Left ventricle myocardium superior (tissue), 1 donor: ENCODE measurements at regions not wholly inside any gene's neighbourhood (a gene's known extent, or its start where the extent isn't known, plus 50 kb on each side); places are given as distances from the start of the nearest gene placed in this dataset.
"Not testable (repeated sequence)": the region's sequence is repeated elsewhere in the genome, so short reads cannot be mapped to it uniquely, and the experiment has no call there.

ENCODE experiments used
- ATAC-seq: fragments of 200-7000 bp; cut with Tn5 transposase; one replicate; pipeline ENCODE4 v1.9.1; 2020; ENCODE audit warnings: mild to moderate bottlenecking, moderate library complexity
- DNase-seq: peaks from one replicate; pipeline ENCODE4 v3.0.0-alpha.2; 2020
- intact Hi-C: fragments of 100-400 bp; cut with micrococcal nuclease; formaldehyde crosslinking; loops from one replicate; pipeline ENCODE4 v1.11.0; 2022
- donor health status: DM: no; HTN: yes; CAD: no; lungs with severe emphysema.

GRCh38 chr2:8251291-8251690 is 430.6 kb upstream of the ID2 start:
- no peak for DNase-seq
- ATAC-seq, result no peak
- intact Hi-C loops, result no loop called here

- intact Hi-C loops, result no loop called here
- ATAC-seq, result no peak
Measured at GRCh38 chr2:8251856-8252255, 430.0 kb upstream of the ID2 start.

DNA sequence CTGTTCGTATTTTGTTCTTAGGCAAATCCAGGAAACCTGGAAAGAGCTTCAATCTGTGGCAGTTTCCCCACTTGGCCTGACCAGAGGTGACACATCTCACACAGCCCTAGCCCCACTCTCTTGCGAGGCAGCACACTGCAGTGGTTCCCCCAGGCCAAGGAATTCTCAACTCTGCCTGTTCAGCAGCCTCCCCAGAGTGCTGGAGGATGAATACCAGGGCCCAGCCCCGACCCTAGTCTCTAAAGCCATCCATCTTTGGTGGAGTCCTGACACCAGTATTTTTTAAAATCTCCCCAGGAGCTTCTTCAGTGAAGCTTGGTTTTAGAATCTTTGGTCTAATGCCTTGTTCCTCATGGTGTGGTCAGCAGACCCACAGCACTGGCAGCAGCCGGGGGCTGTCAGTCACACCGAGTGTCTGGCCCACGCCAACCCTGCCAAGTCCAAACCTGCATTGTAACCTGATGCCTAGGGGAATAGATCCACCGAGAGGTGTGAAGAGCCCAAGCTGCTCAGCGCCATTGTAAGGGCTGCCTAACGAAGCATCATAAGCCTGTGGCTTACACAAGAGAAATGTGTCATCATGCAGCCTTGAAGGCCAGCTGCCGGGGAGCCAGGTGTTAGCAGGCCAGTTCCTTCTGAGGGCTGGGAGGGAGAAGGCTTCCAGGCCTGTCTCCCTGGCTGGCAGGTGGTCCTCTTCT is 428.7 kb upstream of the ID2 start:
- ATAC-seq (no peak), DNase-seq (no peak)
- intact Hi-C loops, result no loop called here

More at GRCh38 chr2:8251856-8252255, 430.0 kb upstream of the ID2 start:
- no peak for DNase-seq

- intact Hi-C loops, result no loop called here
- ATAC-seq (no peak), DNase-seq (no peak)
Measured at GRCh38 chr2:8253781-8254180, 428.1 kb upstream of the ID2 start.

DNA sequence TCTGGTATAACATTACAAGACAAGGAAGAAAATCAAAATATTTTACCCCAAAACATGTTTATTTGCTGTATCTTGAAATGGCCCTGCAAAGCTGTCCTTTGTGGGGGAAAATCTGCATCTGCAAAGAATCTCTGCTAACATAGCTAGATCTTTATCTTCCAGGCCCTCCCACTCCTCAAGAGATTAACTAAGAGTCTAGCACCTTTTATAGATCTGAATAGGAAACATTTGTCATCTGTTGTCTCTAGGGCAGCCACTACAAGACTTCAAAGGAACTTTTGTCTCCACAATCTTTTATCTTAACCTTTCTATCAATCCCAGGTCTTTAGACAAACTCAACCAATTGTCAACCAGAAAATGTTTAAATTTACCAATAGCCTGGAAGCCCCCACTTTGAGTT is 427.6 kb upstream of the ID2 start:
- DNase-seq, intact Hi-C loops, ATAC-seq: not testable (repeated sequence)

DNA sequence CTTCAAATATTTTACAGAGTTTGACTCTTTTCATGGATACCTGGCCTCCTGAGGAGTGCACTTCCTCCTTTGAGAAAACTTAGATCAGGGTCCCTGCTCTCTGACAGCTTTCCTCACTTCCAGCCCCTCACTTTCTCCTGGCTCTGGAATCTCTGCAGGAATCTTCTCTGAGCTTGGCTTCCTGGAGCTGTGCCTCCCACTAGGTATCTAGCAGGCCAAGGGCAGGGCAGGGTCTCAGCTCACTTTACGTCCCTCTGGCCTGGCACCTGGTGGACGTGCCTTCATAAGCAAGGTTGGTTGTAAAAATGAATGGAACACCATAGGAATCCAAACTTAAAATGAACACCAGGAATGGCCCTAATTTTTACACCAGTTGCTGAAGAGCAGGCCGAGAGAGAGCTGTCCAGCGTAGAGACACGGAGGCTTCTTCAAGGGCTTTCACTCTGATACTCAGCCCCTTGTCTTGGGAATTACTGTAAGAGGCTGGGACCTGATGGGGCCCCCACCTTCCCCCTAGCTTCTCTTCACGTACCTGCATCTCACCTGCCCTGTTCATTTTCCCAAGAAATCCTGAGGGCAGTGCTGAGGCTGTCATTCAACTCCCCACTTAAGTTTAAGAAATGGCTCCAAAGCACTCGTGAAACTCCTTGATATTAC is 426.9 kb upstream of the ID2 start:
- intact Hi-C loops, result no loop called here
- DNase-seq (no peak), ATAC-seq (no peak)

GRCh38 chr2:8255448-8255800 is 426.4 kb upstream of the ID2 start:
- ATAC-seq, result no peak
- intact Hi-C loops, result no loop called here
- DNase-seq, result no peak

DNA sequence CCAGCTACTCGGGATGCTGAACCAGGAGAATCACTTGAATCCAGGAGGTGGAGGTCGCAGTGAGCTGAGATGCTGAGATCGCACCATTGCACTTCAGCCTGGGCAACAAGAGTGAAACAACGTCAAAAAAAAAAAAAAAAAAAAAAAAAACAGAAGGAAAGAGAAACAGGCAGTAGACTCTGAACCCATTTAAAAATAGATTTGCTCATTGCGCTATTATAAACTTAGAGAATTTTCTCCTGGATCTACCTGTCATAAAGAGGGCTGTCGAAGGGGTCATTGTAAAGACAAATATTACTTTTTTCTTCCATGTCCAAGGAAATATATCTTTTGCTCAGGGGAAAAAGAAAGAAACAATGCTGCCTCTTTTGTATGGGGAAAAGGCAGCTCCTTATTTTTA is 425.0 kb upstream of the ID2 start:
- no peak for DNase-seq
- intact Hi-C loops, result no loop called here
- ATAC-seq, result no peak

DNA sequence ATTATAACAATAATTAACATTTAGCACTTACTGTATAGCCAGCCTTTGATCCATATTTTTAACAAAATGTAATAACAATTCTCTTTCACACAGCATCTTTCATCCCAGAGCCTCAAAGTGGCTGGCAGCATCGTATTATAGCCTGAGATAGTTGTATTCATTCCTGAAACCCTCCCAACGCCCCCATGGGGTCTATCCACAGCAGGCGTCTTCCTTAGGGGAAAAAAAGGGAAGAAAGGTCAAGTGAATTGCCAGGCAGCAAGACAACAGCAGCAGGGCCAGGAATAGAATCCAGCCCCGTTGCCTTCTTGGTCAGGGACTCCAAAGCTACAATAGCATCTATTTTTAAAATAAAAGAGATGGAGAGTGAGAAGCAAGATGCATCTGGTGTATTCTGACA is 424.4 kb upstream of the ID2 start:
- ATAC-seq (no peak), DNase-seq (no peak)
- intact Hi-C loops, result no loop called here

DNA sequence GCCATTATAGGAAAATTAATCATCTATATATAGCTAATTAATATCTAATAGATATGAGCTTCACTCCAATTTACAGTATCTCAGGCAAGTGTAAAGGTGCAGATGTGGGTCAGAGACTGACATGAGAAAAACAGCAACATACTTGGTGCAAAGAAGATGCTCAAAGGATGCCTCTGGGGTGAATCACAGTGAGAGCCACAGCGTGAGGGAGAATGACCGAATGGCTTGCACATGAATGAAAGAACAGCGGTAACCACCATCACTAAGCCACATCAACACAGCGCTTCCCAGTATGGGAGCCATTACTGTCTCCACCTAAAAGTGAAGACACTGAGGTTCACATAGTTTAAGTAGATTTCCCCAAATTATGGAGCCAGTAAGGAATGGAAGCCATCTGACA is 423.4 kb upstream of the ID2 start:
- ATAC-seq (no peak), DNase-seq (no peak)
- intact Hi-C loops, result no loop called here

DNA sequence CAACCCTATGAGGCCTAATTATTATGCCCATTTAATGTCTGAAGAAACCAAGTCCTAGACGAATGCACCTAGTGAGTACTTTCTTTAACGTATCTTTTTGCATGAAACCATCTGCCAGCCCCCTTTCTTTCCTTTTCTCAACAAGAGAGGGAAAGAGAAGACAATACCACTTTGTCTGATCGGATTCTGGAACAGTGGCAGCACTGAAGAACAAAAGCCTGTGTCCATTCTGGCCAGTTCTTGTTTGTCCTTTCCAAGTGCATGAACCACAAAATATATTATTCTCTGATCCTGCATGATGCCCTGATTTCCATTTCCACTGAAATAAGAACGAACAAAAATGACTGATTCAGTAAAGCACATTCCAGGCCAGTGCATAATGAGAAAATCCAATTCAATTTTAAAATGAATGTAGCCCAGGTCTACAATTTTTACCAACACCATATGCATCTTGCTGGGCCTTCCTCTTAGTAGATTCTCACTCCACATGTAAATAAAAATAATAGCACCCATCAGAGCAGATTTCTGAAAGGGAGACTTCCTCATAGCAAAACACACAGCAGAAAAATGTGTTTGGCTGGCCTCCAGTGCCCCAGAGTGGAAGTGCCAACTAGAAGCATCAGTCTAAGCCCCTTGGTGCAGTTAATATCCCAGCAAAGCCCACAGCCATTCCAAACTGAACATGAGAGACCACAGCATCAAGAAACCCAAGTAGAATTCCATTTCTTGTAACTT is 422.6 kb upstream of the ID2 start:
- intact Hi-C loops, result no loop called here
- DNase-seq (no peak), ATAC-seq (no peak)

GRCh38 chr2:8259841-8260178 is 422.0 kb upstream of the ID2 start:
- intact Hi-C loops, result no loop called here
- no peak for DNase-seq
- ATAC-seq, result no peak

DNA sequence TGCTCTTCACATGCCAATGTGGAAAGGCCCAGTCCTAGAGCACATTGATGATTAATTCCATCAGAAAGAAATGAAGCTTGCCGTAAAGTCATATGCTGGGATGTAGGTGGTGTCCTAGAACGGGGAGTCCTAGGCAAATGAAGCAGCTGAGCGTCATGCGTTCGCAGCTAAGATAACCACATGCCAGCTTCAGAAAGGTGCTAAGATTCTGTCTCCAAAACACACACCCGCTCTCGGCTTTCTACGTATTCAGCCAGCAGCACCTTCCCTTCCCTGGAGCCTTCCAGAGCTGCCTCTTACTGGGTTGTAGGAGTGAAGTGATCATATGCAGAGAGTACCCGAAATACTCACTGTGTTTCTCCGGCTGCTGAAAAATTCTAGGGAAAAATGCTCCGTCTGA is 421.6 kb upstream of the ID2 start:
- intact Hi-C loops, result no loop called here
- ATAC-seq, result no peak
- no peak for DNase-seq

DNA sequence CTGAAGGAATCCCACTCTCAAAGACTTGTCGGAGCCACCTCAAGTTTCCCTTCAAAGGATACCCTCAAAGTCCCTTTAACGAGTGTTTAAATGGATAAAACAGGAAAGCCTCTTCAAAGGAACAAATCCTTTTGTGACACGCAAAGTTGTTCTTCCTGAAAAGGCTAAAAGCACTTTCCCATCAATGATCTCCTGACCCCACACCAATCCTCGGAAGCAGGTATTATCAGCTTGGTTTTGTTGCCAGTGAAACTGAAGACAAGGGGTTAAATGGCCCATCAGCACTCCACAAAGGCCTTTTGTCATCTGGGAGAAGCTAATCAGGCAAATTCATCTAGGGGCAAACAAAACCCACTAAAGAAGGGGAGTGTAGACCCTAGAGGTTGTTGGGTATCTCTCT is 418.0 kb upstream of the ID2 start:
- intact Hi-C loops, result no loop called here
- ATAC-seq (no peak), DNase-seq (no peak)

DNA sequence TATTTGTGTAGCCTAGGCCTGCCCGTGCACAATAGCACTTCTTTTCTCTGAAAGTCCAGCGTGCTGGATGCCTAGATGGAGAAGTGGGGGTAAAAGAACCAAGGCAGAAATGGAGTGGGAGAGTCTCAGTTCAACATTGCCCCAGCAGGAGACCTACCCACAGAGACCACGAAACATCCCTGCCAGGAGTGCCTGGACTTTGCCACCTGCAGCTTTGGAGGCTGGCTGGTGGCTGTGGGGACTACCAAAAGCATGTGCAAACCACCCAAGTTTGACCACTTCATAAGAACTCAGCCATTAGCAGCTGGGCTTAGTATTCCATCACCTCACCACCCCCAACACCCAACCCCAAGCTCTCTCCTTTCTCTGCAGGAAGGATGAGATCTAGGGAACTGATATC is 416.9 kb upstream of the ID2 start:
- ATAC-seq (no peak), DNase-seq (no peak)
- intact Hi-C loops, result no loop called here

DNA sequence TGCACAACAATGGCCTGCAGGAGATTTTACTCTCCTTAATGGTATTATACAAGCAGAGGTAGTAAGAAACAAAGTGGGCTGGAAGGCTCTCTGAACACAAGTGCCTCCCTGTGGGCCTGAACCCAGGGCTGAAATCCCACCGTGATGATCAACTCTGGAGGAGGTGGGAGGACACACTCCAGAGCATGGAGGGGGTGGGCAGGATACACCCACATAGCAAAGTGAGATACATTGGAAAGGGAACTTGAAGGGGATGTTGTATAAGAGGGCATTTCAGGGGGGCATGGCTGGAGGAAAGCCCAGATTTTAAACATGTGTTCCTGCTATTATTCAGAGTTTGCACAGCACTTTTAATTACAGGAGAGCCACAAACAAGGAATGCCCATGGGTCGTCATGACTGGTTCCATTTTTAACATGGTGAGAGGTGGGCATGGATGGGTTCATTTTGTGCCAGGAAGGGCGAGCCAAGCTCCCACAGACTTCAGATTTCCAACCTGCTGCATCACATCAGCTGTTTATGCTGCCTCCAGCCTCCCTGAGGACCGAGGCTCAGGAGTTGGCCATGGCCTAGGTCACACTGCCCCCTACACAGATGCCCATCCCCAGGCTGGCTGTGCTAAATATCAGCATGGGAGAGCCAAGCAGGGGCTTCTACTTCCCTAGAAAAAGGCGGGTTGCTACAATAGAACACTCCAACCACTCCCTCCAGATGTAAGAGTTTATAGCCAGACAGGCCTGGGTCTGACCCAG is 416.2 kb upstream of the ID2 start:
- intact Hi-C loops, result no loop called here
- ATAC-seq (peak; percentile 42), DNase-seq (no peak)

- no peak for DNase-seq
- no peak for ATAC-seq
- intact Hi-C loops, result no loop called here
Measured at GRCh38 chr2:8266563-8266962, 415.3 kb upstream of the ID2 start.

GRCh38 chr2:8267048-8267447 is 414.8 kb upstream of the ID2 start:
- ATAC-seq, result peak; percentile 48

DNA sequence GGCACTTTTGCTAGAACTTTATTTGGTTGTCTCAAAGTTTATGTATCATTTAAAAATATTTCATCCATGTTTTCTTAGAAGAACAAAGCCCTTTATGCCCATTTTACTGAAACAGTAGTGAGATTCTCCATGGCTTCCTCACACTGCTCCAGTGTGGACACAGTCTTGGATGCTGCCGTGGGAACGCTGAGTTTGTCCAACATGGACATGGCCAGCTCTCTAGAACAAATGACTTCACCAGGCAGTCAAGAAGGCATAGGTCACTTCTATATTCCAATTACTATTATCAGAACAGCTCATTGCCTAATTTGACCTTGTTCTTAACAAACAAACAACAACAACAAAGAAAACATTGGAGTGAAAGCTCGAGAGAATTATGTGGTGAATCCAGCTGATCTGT is 414.1 kb upstream of the ID2 start:
- peak; percentile 77 for ATAC-seq
- intact Hi-C loops, result no loop called here
- no peak for DNase-seq

More at GRCh38 chr2:8267048-8267447, 414.8 kb upstream of the ID2 start:
- intact Hi-C loops, result no loop called here
- no peak for DNase-seq

- intact Hi-C loops, result no loop called here
- ATAC-seq (peak; percentile 90), DNase-seq (peak; percentile 48)
Measured at GRCh38 chr2:8268172-8268783, 413.6 kb upstream of the ID2 start.
